Activated naive CD4-positive, alpha-beta T cell treated with anti-CD3 and anti-CD28 coated beads for 36 hours (primary cell): ENCODE measurements at regions not wholly inside any gene's neighbourhood (a gene's known extent, or its start where the extent isn't known, plus 50 kb on each side); places are given as distances from the start of the nearest gene placed in this dataset.

ENCODE experiments used
- CTCF ChIA-PET: fragments of 350-600 bp; sonication (Branson Sonifier 250); formaldehyde crosslinking; loops from one replicate; lab custom pipeline; 2021; ENCODE audit warnings: antibody characterized with exemption; lab: Charles Lee
- DNase-seq: peaks from one replicate; pipeline ENCODE4 v3.0.0-alpha.2; 2020
- H3K27ac Mint-ChIP-seq: one replicate; pipeline ENCODE4 v1.8.0; 2021; ENCODE audit warnings: mild to moderate bottlenecking, mixed read lengths
- H3K27me3 Mint-ChIP-seq: one replicate; pipeline ENCODE4 v1.8.0; 2021; ENCODE audit warnings: low read depth, mixed read lengths
- H3K36me3 Mint-ChIP-seq: one replicate; pipeline ENCODE4 v1.8.0; 2021; ENCODE audit warnings: low read depth, mixed read lengths
- H3K4me1 Mint-ChIP-seq: one replicate; pipeline ENCODE4 v1.8.0; 2021; ENCODE audit warnings: low read depth, mixed read lengths
- H3K4me3 Mint-ChIP-seq: one replicate; pipeline ENCODE4 v1.8.0; 2021; ENCODE audit warnings: mild to moderate bottlenecking, moderate library complexity, mixed read lengths
- H3K9me3 Mint-ChIP-seq: one replicate; pipeline ENCODE4 v1.8.0; 2021; ENCODE audit warnings: mixed read lengths
- intact Hi-C: fragments of 100-400 bp; cut with micrococcal nuclease; formaldehyde crosslinking; loops from one replicate; pipeline ENCODE4 v1.15.1; 2023

DNA sequence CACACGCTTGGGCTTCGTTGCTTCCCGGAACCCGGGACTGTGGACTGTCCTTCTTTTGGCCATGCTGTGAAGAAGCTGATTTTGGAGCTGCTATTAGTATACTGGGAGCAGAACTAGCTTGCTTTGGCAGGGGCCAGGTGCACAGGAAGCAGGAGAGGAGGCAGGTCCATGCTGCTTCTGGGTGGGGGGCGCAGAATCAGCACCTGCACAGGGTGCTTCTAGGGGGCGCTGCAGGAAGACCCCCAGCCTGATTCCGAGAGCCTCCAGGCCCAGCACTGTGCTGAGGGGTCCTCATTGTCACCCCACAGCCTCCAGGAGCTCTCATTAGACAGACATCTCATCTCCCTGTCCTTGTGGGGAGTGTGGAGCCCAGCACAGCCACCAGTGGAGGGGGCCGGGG lies 252.6 kb upstream of the IRX4 start:
- CTCF ChIA-PET, result no interaction called here
- no peak overlapping the region for H3K4me3 Mint-ChIP-seq
- peaks cover 4% of the 10 kb centered on the region for H3K4me1 Mint-ChIP-seq
- intact Hi-C loops, result no loop called here
- H3K9me3 Mint-ChIP-seq, result no peaks in the 10 kb centered on the region
- H3K27me3 Mint-ChIP-seq, result peaks cover 10% of the 10 kb centered on the region
- no peaks in the 10 kb centered on the region for H3K36me3 Mint-ChIP-seq
- DNase-seq, result no peak
- H3K27ac Mint-ChIP-seq, result no peak overlapping the region

- CTCF ChIA-PET, result no interaction called here
- H3K27ac Mint-ChIP-seq, result no peak overlapping the region
- DNase-seq, result no peak
- intact Hi-C loops, result no loop called here
- H3K4me3 Mint-ChIP-seq, result no peak overlapping the region
- no peaks in the 10 kb centered on the region for H3K9me3 Mint-ChIP-seq
- H3K4me1 Mint-ChIP-seq, result peaks cover 4% of the 10 kb centered on the region
- peaks cover 6% of the 10 kb centered on the region for H3K27me3 Mint-ChIP-seq
- H3K36me3 Mint-ChIP-seq, result no peaks in the 10 kb centered on the region
Observed at GRCh38 chr5:2134543-2135292, 252.0 kb upstream of the IRX4 start.

- DNase-seq, result no peak
- Mint-ChIP-seq H3K9me3 (no peaks in the 10 kb centered on the region), H3K4me3 (no peak overlapping the region), H3K27ac (no peak overlapping the region), H3K4me1 (peaks cover 4% of the 10 kb centered on the region), H3K27me3 (peaks cover 5% of the 10 kb centered on the region), H3K36me3 (no peaks in the 10 kb centered on the region)
- CTCF ChIA-PET, result no interaction called here
- intact Hi-C loops, result no loop called here
Observed at GRCh38 chr5:2133936-2134335, 251.2 kb upstream of the IRX4 start.

- peaks cover 5% of the 10 kb centered on the region for H3K27me3 Mint-ChIP-seq
- no peak overlapping the region for H3K4me3 Mint-ChIP-seq
- no peaks in the 10 kb centered on the region for H3K36me3 Mint-ChIP-seq
- intact Hi-C loops, result no loop called here
- DNase-seq, result no peak
- no peak overlapping the region for H3K27ac Mint-ChIP-seq
- CTCF ChIA-PET, result no interaction called here
- H3K9me3 Mint-ChIP-seq, result no peaks in the 10 kb centered on the region
- H3K4me1 Mint-ChIP-seq, result peaks cover 4% of the 10 kb centered on the region
Observed at GRCh38 chr5:2133080-2133479, 250.4 kb upstream of the IRX4 start.

DNA sequence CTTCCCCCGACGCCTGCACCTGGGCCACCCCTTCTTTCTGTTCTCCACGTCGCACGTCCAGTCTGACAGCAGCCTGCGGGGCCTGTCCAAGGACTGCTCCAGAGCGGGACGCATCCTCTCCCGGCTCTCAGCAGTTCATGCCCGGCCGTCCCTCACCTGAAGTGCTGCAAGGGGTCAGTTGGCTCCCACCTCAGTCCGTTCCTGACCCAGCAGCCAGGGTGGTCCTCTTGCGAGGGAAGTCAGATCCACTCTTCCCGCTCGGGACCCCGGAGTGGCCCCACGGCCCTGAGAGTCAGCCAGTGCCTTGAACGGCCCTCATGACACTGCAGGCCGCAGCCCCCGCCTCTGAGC lies 249.7 kb upstream of the IRX4 start:
- Mint-ChIP-seq H3K4me1 (peaks cover 4% of the 10 kb centered on the region), H3K27me3 (peaks cover 5% of the 10 kb centered on the region), H3K36me3 (no peaks in the 10 kb centered on the region), H3K27ac (no peak overlapping the region), H3K4me3 (no peak overlapping the region), H3K9me3 (no peaks in the 10 kb centered on the region)
- intact Hi-C loops, result no loop called here
- CTCF ChIA-PET, result no interaction called here
- DNase-seq, result no peak

- DNase-seq, result no peak
- H3K27ac Mint-ChIP-seq, result no peak overlapping the region
- peaks cover 2% of the 10 kb centered on the region for H3K4me1 Mint-ChIP-seq
- no peak overlapping the region for H3K4me3 Mint-ChIP-seq
- H3K36me3 Mint-ChIP-seq, result no peaks in the 10 kb centered on the region
- no peaks in the 10 kb centered on the region for H3K9me3 Mint-ChIP-seq
- CTCF ChIA-PET, result no interaction called here
- intact Hi-C loops, result no loop called here
- H3K27me3 Mint-ChIP-seq, result peaks cover 3% of the 10 kb centered on the region
Observed at GRCh38 chr5:2131826-2132496, 249.2 kb upstream of the IRX4 start.

DNA sequence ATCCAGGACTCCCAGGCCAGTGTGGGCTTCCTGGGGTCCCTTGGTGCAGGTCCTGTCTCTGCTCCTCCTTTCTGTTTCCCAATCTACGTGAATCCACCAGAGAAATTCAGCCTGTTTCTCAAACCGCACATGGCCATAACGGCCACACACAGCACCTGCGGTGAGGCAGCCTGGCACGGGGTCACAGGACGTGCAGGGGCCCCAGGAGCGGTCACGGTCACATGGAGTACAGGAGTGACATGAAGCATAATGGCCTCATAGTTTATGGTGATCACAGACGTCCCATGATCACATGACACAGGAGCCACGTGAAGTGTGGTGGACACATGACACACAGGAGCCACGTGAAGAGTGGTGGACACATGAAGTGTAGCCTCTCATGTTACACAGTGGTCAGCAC lies 248.5 kb upstream of the IRX4 start:
- Mint-ChIP-seq H3K4me1 (no peaks in the 10 kb centered on the region), H3K27ac (no peak overlapping the region), H3K4me3 (no peak overlapping the region), H3K9me3 (no peaks in the 10 kb centered on the region), H3K27me3 (no peaks in the 10 kb centered on the region), H3K36me3 (no peaks in the 10 kb centered on the region)
- CTCF ChIA-PET, result no interaction called here
- DNase-seq, result no peak
- intact Hi-C loops, result no loop called here

- Mint-ChIP-seq H3K4me3 (no peak overlapping the region), H3K4me1 (no peaks in the 10 kb centered on the region), H3K36me3 (no peaks in the 10 kb centered on the region), H3K9me3 (no peaks in the 10 kb centered on the region), H3K27me3 (peaks cover 7% of the 10 kb centered on the region), H3K27ac (no peak overlapping the region)
- intact Hi-C loops, result no loop called here
- no peak for DNase-seq
- CTCF ChIA-PET, result no interaction called here
Observed at GRCh38 chr5:2130361-2130760, 247.6 kb upstream of the IRX4 start.

GRCh38 chr5:2129568-2130272 lies 247.0 kb upstream of the IRX4 start:
- Mint-ChIP-seq H3K27ac (no peak overlapping the region), H3K36me3 (no peaks in the 10 kb centered on the region), H3K4me1 (no peaks in the 10 kb centered on the region), H3K4me3 (no peak overlapping the region), H3K9me3 (no peaks in the 10 kb centered on the region), H3K27me3 (peaks cover 11% of the 10 kb centered on the region)
- CTCF ChIA-PET, result no interaction called here
- DNase-seq, result no peak
- intact Hi-C loops, result no loop called here

- Mint-ChIP-seq H3K9me3 (no peaks in the 10 kb centered on the region), H3K27me3 (peaks cover 11% of the 10 kb centered on the region), H3K36me3 (no peaks in the 10 kb centered on the region), H3K27ac (no peak overlapping the region), H3K4me3 (no peak overlapping the region), H3K4me1 (no peaks in the 10 kb centered on the region)
- intact Hi-C loops, result no loop called here
- CTCF ChIA-PET, result no interaction called here
- no peak for DNase-seq
Observed at GRCh38 chr5:2128686-2129355, 246.1 kb upstream of the IRX4 start.

DNA sequence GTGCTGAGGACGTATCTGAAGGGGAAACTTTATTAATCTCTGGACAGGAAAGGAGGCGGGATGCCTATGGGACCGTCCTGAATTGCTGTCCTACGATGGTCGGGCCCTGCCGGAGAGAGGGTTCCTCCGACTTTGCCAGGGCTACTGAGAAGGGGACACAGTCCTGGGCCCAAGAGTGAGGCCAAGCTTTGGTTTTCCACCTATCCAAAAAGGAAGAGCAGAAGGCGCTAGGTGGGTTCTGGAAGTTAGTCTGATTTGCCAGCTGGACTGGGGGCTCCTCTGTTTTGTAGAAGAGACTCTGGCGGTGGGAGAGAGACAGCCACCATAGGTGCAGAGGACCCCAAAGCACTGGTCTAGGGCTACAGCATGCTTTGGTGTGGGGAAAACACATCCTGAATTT lies 243.8 kb upstream of the IRX4 start:
- no peaks in the 10 kb centered on the region for H3K4me1 Mint-ChIP-seq
- peaks cover 19% of the 10 kb centered on the region for H3K27me3 Mint-ChIP-seq
- no peak overlapping the region for H3K4me3 Mint-ChIP-seq
- DNase-seq, result no peak
- no peak overlapping the region for H3K27ac Mint-ChIP-seq
- peaks cover 7% of the 10 kb centered on the region for H3K9me3 Mint-ChIP-seq
- H3K36me3 Mint-ChIP-seq, result no peaks in the 10 kb centered on the region
- intact Hi-C loops, result no loop called here
- CTCF ChIA-PET, result no interaction called here

DNA sequence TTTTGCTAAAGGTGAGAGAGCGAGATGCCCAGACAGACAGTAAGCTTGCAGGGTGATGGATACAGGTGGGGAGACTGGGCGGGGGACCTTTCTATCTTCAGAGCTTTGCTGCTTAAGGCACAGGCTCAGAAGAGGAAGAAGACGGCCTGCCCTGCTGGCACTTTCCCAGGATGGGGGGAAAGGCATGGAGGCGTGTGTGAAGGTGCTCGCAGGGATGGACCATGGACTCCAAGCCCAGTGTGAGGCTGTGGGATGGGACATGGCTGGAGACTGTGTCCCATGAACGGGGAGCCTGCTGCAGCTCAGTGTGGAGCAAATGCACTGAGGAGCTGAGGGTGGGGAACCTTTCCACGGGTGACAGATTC lies 243.2 kb upstream of the IRX4 start:
- CTCF ChIA-PET, result no interaction called here
- H3K36me3 Mint-ChIP-seq, result no peaks in the 10 kb centered on the region
- H3K9me3 Mint-ChIP-seq, result peaks cover 7% of the 10 kb centered on the region
- no peak overlapping the region for H3K4me3 Mint-ChIP-seq
- no peak for DNase-seq
- intact Hi-C loops, result no loop called here
- no peak overlapping the region for H3K27ac Mint-ChIP-seq
- H3K27me3 Mint-ChIP-seq, result peaks cover 19% of the 10 kb centered on the region
- no peaks in the 10 kb centered on the region for H3K4me1 Mint-ChIP-seq
